NCI-H146 treated with DMSO at 0.1 percent for 48 hours (cell line): ENCODE measurements at regions not wholly inside any gene's neighbourhood (a gene's known extent, or its start where the extent isn't known, plus 50 kb on each side); places are given as distances from the start of the nearest gene placed in this dataset.
"Not testable (repeated sequence)": the region's sequence is repeated elsewhere in the genome, so short reads cannot be mapped to it uniquely, and the experiment has no call there.

Source experiments
- DNase-seq: peaks from one replicate; lab custom pipeline; 2025; ENCODE audit not compliant: unreplicated experiment; lab: John Stamatoyannopoulos, UW

GRCh38 chr14:50018201-50018932 lies 98.0 kb downstream of the VCPKMT start:
- DNase-seq = no peak

GRCh38 chr14:50018933-50019210 lies 97.5 kb downstream of the VCPKMT start:
- no peak for DNase-seq

- DNase-seq = no peak
These were observed 96.2 kb downstream of the VCPKMT start for GRCh38 chr14:50020184-50020583.

DNA sequence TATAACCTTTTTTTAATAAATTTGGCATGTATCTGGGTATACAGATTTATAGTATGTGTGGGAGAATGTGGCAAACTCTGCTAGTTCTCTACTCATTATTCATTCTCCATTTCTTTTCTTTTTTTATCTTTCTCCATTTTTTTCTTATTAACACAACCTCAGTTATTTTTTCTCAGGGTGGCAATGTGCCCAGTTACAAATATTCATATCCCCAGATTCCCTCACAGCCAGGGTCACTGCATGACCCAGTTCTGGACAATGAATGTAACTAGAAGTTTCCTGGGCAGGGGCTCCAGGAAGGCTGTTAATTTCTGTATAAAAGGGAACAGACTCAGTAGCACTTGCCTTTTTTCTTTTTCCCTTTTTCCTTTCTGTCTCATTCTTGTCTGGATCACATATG lies 95.6 kb downstream of the VCPKMT start:
- DNase-seq = no peak

- DNase-seq = no peak
These were observed 94.9 kb downstream of the VCPKMT start for GRCh38 chr14:50021261-50022031.

DNA sequence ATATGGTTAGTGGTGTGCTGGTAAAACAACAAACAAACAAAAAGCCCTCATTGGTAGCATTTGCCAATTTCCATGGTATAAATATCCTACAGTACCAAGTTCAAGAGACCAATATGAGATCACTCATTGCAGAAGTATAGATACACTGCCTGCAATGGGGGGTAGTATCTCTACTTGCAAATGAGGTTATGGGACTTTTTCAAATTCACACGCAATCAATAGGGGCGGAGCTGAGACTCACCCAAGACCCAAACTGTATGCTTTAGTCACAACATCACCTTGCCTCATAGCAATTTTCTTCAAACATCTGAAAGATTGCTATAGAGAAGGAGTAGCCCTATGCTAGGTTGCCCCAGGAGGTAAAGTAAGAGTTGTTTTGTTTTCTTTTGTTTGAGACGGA lies 93.7 kb downstream of the VCPKMT start:
- no peak for DNase-seq

GRCh38 chr14:50023671-50024490 lies 92.5 kb downstream of the VCPKMT start:
- DNase-seq = no peak

- no peak for DNase-seq
These were observed 91.3 kb downstream of the VCPKMT start for GRCh38 chr14:50025073-50025472.

GRCh38 chr14:50025776-50026175 lies 90.6 kb downstream of the VCPKMT start:
- no peak for DNase-seq

DNA sequence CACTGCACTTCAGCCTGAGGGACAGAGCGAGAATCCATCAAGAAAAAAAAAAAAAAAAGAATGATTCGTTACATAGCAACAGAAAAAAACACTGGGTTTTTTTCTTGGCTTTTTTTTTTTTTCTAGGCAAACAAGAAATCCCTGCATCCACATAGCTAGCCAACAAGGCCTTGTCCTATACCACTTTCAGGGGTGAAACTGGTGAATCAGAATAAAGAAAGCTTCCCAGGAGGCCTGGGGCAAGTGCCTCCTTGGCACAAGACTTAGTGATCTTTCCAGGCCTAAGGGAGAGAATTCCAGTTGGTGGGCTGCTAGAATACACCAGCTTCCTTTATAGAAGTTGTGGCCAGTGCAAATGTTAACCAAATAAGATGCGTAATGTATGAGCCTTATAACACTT lies 90.0 kb downstream of the VCPKMT start:
- DNase-seq = no peak

DNA sequence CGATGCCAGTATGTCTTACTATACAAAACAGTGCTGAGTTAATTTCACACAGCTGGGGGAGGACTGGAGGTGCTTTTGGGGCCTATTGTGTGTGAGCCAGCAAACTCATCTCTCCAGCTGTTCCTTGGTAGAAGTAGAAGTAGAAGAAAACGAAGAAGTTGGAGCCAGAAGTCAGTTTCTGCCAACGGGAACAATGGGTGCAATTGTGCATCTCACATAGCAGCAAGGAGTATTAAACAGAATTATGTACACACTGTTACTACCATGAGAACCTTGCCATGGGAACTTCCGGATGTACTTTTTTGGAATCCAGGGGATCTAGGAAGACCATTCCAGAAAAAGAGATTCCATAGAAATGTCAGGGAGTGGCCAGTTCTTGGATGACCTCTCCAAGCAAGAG lies 88.6 kb downstream of the VCPKMT start:
- DNase-seq = no peak

DNA sequence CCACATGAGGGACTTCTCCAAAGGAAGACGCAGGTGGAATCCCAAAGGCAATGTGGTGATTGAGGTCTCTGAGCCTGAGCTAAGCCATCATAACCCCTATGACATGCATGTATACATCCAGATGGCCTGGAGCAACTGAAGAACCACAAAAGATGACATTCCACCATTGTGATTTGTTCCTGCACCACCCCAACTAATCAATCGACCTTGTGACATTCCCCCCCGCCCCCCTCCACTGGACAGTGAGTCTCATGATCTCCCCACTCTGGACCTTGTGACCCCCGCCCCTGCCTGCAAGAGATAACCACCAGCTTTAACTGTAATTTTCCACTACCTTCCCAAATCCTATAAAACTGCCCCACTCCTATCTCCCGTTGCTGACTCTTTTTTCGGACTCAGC lies 87.9 kb downstream of the VCPKMT start:
- DNase-seq = no peak

DNA sequence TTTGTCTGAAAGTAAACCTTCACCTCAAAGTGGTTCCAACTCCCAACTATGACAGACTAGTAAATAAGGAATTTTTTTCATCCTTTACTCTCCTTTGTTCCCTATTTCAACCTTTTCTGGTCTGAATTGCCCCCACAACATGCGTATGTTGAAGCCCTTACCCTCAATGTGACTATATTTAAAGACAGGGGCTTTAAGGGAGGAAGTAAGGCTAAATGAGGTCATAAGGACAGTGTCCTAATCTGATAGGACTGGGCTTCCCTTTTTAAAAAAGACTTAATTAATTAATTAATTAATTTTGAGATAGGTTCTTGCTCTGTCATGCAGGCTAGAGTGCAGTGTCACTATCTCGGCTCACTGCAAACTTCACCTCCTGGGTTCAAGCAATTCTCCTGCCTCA lies 86.3 kb downstream of the VCPKMT start:
- no peak for DNase-seq

- DNase-seq = not testable (repeated sequence)
These were observed 85.5 kb downstream of the VCPKMT start for GRCh38 chr14:50030911-50031310.

DNA sequence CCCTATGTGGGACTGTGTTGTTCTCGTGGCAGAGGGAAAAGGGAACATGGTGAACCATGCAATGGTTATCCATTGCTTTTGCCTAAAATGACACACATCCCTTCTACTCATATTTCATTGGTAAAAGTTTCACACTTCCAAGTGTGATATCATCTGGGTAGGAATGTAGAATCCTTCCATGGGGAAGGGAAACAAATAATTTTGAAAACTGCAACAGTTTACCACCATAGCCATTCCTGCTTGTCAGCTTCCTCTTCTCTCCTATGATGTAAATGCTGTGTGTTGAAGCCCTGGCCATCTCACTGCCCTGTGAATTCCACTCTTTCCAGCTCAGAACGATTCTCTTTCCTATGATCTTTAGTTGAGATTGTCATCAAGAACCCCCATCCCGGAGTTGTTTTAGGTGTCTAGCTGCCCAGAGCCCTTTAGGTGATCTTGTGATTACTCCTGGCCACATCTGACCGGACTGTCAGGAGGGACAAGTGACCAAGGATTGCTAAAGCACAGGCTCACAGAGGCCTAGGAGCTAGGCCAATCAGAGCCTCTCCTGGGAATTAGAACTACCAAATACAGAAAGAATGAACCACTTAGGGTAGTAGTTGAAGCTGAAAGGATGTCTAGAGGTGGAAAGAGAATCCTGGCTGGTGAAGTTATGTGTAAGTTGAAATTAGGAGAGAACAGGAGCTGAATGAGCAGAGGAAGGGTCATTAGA lies 84.6 kb downstream of the VCPKMT start:
- DNase-seq = no peak

DNA sequence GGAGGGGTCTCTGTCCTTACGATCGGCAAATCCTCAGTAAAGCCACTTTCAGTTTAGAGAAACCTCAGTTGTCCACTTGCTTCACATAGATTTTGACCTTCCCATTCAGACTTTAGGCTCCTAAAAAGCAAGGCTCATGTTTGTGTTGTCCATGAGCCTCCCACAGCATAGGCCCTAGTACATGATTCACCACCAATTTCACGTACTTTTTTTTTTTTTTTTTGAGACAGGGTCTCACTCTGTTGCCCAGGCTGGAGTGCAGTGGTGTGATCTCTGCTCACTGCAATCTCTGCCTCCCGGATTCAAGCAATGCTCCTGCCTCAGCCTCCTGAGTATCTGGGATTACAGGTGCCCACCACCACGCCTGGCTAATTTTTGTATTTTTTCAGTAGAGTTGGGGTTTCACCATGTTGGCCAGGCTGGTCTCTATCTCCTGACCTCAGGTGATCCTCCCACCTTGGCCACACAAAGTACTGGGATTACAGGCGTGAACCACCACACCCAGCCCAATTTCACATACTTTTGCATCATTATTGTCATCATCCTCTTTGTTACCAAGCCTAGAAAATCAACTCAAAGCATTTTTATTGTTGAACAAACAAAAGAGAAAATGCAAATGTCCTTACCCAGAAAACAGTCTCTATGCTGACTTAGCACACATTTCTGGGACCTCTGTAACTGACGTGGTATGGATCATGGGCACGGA lies 83.8 kb downstream of the VCPKMT start:
- not testable (repeated sequence) for DNase-seq

DNA sequence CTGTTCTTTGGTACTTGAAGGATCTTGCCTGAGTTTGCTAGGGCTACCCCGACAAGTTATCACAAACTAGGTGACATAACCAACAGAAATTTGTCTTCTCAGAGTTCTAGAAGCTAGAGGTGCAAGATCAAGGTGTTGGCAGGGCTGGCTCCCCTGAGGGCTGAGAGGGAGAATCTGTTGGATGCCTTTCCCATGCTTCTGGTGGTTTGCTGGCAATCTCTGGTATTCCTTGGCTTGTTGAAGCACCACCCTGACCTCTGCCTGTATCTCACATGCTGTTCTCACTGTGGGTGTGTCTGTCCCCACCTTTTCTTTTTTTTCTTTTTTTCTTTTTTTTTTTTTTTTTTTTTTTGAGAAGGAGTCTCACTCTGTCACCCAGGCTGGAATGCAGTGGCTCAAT lies 81.2 kb downstream of the VCPKMT start:
- no peak for DNase-seq

DNA sequence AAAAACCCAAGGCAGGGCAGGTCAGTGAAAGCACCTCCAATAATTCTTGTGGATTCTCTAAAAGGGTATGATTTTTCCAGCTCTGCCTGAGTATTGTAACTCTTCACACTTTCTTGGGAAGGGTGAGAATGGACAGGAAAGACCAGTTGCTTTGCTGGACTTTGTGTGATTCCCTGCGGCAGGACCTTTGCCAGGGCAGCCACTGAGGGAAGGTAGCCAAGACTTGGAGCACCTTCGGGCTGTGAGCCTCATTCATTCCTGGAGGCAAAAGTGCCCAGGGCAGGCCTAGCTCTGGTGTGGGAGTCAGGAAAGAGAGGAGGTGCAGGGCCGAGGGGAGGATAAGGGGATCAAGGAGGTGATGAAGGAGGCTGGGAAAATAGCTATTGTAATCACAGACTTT lies 80.2 kb downstream of the VCPKMT start:
- DNase-seq = no peak

- DNase-seq = no peak
These were observed 79.7 kb downstream of the VCPKMT start for GRCh38 chr14:50036637-50037036.

- no peak for DNase-seq
These were observed 79.1 kb downstream of the VCPKMT start for GRCh38 chr14:50037240-50037639.

DNA sequence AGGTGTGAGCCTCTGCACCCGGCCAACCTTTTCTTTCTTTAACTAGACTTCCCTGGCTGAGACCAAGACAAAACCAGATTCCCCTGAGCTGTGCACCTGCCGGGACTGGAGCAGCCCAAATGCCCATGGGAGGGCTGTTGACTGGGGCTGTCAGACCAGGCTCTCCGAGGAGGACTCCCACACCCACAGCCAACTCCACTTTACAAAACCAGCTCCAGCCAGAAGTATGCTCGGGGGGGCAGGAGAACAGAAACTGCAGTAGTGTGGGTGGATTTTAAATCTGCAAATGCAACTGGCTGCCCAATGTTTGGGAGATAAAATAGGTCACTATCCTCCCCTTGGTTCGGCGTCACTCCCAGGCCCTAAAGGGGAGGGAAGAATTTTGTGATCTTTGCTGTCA lies 78.5 kb downstream of the VCPKMT start:
- DNase-seq = no peak
